PC-9 (cell line): ENCODE measurements at regions not wholly inside any gene's neighbourhood (a gene's known extent, or its start where the extent isn't known, plus 50 kb on each side); places are given as distances from the start of the nearest gene placed in this dataset.

Experiments used
- EZH2 ChIP-seq: fragments of 200-600 bp; sonication (generic); IDR thresholded peaks from 2 replicates; pipeline ENCODE4 v1.8.0; 2017; ENCODE audit warnings: antibody characterized with exemption, low read depth
- TF ChIP-seq, protein P1 (sequence below): fragments of 200-600 bp; sonication (generic); conservative IDR thresholded peaks from 2 replicates; pipeline ENCODE4 v1.6.1; 2017; ENCODE audit warnings: mixed run types, antibody characterized with exemption, mild to moderate bottlenecking, moderate library complexity

DNA sequence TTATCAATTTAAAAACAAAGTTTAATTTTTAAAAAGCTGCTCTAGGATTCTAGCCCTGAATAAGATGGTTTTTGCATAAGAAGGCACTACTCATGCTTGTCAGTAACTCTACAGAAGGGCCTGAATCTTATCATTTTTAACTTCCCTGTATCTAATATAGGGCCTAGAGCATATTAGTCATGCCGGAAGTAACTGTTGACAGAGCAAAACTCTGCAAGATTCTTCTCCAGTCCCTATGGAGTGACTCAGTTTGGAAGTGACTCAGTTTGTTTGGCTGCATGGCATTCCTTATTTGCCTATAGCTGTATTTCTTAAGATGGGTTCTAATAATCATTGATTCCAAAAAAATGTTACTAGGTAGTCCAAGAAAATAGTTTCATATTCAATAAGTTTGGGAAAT is 431.8 kb upstream of the HTR2C start:
- TF ChIP-seq, protein P1, sequence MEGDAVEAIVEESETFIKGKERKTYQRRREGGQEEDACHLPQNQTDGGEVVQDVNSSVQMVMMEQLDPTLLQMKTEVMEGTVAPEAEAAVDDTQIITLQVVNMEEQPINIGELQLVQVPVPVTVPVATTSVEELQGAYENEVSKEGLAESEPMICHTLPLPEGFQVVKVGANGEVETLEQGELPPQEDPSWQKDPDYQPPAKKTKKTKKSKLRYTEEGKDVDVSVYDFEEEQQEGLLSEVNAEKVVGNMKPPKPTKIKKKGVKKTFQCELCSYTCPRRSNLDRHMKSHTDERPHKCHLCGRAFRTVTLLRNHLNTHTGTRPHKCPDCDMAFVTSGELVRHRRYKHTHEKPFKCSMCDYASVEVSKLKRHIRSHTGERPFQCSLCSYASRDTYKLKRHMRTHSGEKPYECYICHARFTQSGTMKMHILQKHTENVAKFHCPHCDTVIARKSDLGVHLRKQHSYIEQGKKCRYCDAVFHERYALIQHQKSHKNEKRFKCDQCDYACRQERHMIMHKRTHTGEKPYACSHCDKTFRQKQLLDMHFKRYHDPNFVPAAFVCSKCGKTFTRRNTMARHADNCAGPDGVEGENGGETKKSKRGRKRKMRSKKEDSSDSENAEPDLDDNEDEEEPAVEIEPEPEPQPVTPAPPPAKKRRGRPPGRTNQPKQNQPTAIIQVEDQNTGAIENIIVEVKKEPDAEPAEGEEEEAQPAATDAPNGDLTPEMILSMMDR = no peak
- TF ChIP-seq EZH2 = no peak
